Mesendoderm (in vitro differentiated cells): ENCODE measurements at regions not wholly inside any gene's neighbourhood (a gene's known extent, or its start where the extent isn't known, plus 50 kb on each side); places are given as distances from the start of the nearest gene placed in this dataset.

Experiments used
- DNase-seq: peaks from one replicate; pipeline ENCODE4 v3.0.0; 2013
- H2AK5ac ChIP-seq: 2 replicates; pipeline ENCODE4 v1.6.1; 2013; ENCODE audit warnings: low read length, inconsistent platforms
- H2BK120ac ChIP-seq: 2 replicates; pipeline ENCODE4 v1.6.1; 2013; ENCODE audit warnings: low read depth, mild to moderate bottlenecking, low read length, moderate library complexity, mixed read lengths
- H2BK15ac ChIP-seq: replicated peaks from 2 replicates; pipeline ENCODE4 v1.6.1; 2013; ENCODE audit warnings: low read depth, mild to moderate bottlenecking, moderate library complexity
- H2BK5ac ChIP-seq: 2 replicates; pipeline ENCODE4 v1.6.1; 2013; ENCODE audit warnings: low read length, inconsistent platforms
- H3K18ac ChIP-seq: 2 replicates; pipeline ENCODE4 v1.6.1; 2013; ENCODE audit warnings: mild to moderate bottlenecking, low read length, mixed read lengths
- H3K23ac ChIP-seq: one replicate; pipeline ENCODE4 v1.6.1; 2013; ENCODE audit warnings: low read length
- H3K27ac ChIP-seq: 2 replicates; pipeline ENCODE4 v1.5.1; 2013; ENCODE audit warnings: low read depth, mild to moderate bottlenecking, inconsistent platforms, low read length, moderate library complexity
- H3K27me3 ChIP-seq: 2 replicates; pipeline ENCODE4 v1.6.1; 2013; ENCODE audit warnings: low read length, control low read depth, mild to moderate bottlenecking, inconsistent platforms; ENCODE audit not compliant: insufficient read depth, poor library complexity
- H3K36me3 ChIP-seq: 2 replicates; pipeline ENCODE4 v1.6.1; 2013; ENCODE audit warnings: low read length, inconsistent platforms; ENCODE audit not compliant: control insufficient read depth, insufficient read depth
- H3K4ac ChIP-seq: one replicate; pipeline ENCODE4 v1.6.1; 2013; ENCODE audit warnings: low read depth, mild to moderate bottlenecking, low read length, moderate library complexity
- H3K4me1 ChIP-seq: 2 replicates; pipeline ENCODE4 v1.6.1; 2013; ENCODE audit warnings: low read depth, low read length, inconsistent platforms; ENCODE audit not compliant: control insufficient read depth
- H3K4me2 ChIP-seq: 2 replicates; pipeline ENCODE4 v1.6.1; 2013; ENCODE audit warnings: low read length
- H3K4me3 ChIP-seq: 2 replicates; pipeline ENCODE4 v1.5.1; 2013; ENCODE audit warnings: mild to moderate bottlenecking, low read length
- H3K56ac ChIP-seq: one replicate; pipeline ENCODE4 v1.6.1; 2013; ENCODE audit warnings: low read length
- H3K79me1 ChIP-seq: 2 replicates; pipeline ENCODE4 v1.6.1; 2013; ENCODE audit warnings: low read length, inconsistent platforms
- H3K79me2 ChIP-seq: 2 replicates; pipeline ENCODE4 v1.6.1; 2013; ENCODE audit warnings: mild to moderate bottlenecking, low read length; ENCODE audit not compliant: control insufficient read depth, insufficient read depth
- H3K9ac ChIP-seq: 2 replicates; pipeline ENCODE4 v1.6.1; 2013; ENCODE audit warnings: low read length, inconsistent platforms
- H4K5ac ChIP-seq: one replicate; pipeline ENCODE4 v1.6.1; 2013; ENCODE audit warnings: low read length
- H4K8ac ChIP-seq: one replicate; pipeline ENCODE4 v1.6.1; 2013; ENCODE audit warnings: low read depth, mild to moderate bottlenecking, control low read depth, low read length, moderate library complexity
- WGBS: extraction: QIAGEN DNeasy Blood & Tissue Kit; methylation state at CpG from one replicate; pipeline ENCODE4 v1.1.7; 2013; ENCODE audit warnings: low lambda C conversion rate, missing lambda C conversion rate; ENCODE audit not compliant: insufficient coverage; ENCODE audit errors: extremely low coverage; 5-methylcytosine and 5-hydroxymethylcytosine counted together

- Histone ChIP-seq H3K9ac (no peak overlapping the region), H4K8ac (no peak overlapping the region), H3K18ac (no peak overlapping the region), H3K4me1 (no peaks in the 10 kb centered on the region), H2BK5ac (no peak overlapping the region), H4K5ac (no peak overlapping the region), H3K4ac (no peak overlapping the region), H2BK15ac (no peak overlapping the region), H2AK5ac (no peak overlapping the region), H3K56ac (no peak overlapping the region), H2BK120ac (no peak overlapping the region), H3K27ac (no peak overlapping the region), H3K4me2 (no peak overlapping the region), H3K36me3 (no peaks in the 10 kb centered on the region), H3K79me2 (no peaks in the 10 kb centered on the region), H3K79me1 (no peaks in the 10 kb centered on the region), H3K4me3 (no peak overlapping the region), H3K27me3 (no peaks in the 10 kb centered on the region), H3K23ac (no peak overlapping the region)
- no peak for DNase-seq
- no CpG with 5 or more reads among the region's 3 CpGs for WGBS
These were observed 257.8 kb upstream of the LUZP2 start for GRCh38 chr11:24238771-24239645.

- Histone ChIP-seq H3K4me1 (no peaks in the 10 kb centered on the region), H3K4me3 (no peak overlapping the region), H3K79me1 (no peaks in the 10 kb centered on the region), H3K9ac (no peak overlapping the region), H2AK5ac (no peak overlapping the region), H3K23ac (no peak overlapping the region), H3K56ac (no peak overlapping the region), H2BK15ac (no peak overlapping the region), H3K4me2 (no peak overlapping the region), H3K18ac (no peak overlapping the region), H3K36me3 (no peaks in the 10 kb centered on the region), H3K27ac (no peak overlapping the region), H3K4ac (no peak overlapping the region), H4K8ac (no peak overlapping the region), H3K27me3 (no peaks in the 10 kb centered on the region), H2BK5ac (no peak overlapping the region), H3K79me2 (no peaks in the 10 kb centered on the region), H4K5ac (no peak overlapping the region), H2BK120ac (no peak overlapping the region)
- no peak for DNase-seq
These were observed 256.9 kb upstream of the LUZP2 start for GRCh38 chr11:24239930-24240329.

- Histone ChIP-seq H3K79me1 (no peaks in the 10 kb centered on the region), H2BK120ac (no peak overlapping the region), H4K5ac (no peak overlapping the region), H3K4me2 (no peak overlapping the region), H2BK15ac (no peak overlapping the region), H3K56ac (no peak overlapping the region), H2BK5ac (no peak overlapping the region), H3K27ac (no peak overlapping the region), H3K9ac (no peak overlapping the region), H3K4me3 (no peak overlapping the region), H3K36me3 (no peaks in the 10 kb centered on the region), H3K23ac (no peak overlapping the region), H3K79me2 (no peaks in the 10 kb centered on the region), H2AK5ac (no peak overlapping the region), H3K18ac (no peak overlapping the region), H3K4ac (no peak overlapping the region), H3K4me1 (no peaks in the 10 kb centered on the region), H3K27me3 (no peaks in the 10 kb centered on the region), H4K8ac (no peak overlapping the region)
- no peak for DNase-seq
- WGBS, result no CpG with 5 or more reads among the region's 1 CpG
These were observed 256.2 kb upstream of the LUZP2 start for GRCh38 chr11:24240496-24241175.

- H3K27me3 ChIP-seq, result no peaks in the 10 kb centered on the region
- no peak overlapping the region for H3K23ac ChIP-seq
- H4K5ac ChIP-seq, result no peak overlapping the region
- no peaks in the 10 kb centered on the region for H3K4me1 ChIP-seq
- WGBS, result no CpG with 5 or more reads among the region's 1 CpG
- DNase-seq, result no peak
- H3K4me2 ChIP-seq, result no peak overlapping the region
- H3K79me1 ChIP-seq, result no peaks in the 10 kb centered on the region
- H3K4me3 ChIP-seq, result no peak overlapping the region
- H3K18ac ChIP-seq, result no peak overlapping the region
- no peak overlapping the region for H2BK120ac ChIP-seq
- no peak overlapping the region for H3K4ac ChIP-seq
- no peak overlapping the region for H2BK15ac ChIP-seq
- H3K27ac ChIP-seq, result no peak overlapping the region
- H3K9ac ChIP-seq, result no peak overlapping the region
- H3K36me3 ChIP-seq, result no peaks in the 10 kb centered on the region
- H4K8ac ChIP-seq, result no peak overlapping the region
- H3K79me2 ChIP-seq, result no peaks in the 10 kb centered on the region
- no peak overlapping the region for H3K56ac ChIP-seq
- no peak overlapping the region for H2BK5ac ChIP-seq
- H2AK5ac ChIP-seq, result no peak overlapping the region
These were observed 250.1 kb upstream of the LUZP2 start for GRCh38 chr11:24246715-24247114.

DNA sequence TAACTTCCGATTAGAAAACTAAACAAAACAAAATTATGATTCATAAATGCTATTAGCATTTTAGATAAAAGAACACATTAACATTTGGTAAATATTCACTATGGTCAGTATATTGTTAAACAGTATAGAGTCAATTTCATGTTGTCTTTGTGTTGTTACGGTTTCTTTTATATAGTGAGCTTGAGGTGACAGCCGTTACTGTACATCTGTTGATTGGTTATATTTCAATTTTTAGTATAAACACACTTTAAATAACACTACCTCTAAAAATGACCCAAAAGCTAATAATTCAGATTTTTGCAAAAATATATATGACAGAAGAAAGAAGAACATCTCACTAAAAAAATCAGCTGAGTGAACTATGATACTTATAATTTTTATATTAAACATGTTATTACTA, 249.0 kb upstream of the LUZP2 start:
- Histone ChIP-seq H2BK15ac (no peak overlapping the region), H3K18ac (no peak overlapping the region), H3K9ac (no peak overlapping the region), H3K4me2 (no peak overlapping the region), H3K79me1 (no peaks in the 10 kb centered on the region), H2AK5ac (no peak overlapping the region), H3K27me3 (no peaks in the 10 kb centered on the region), H3K36me3 (no peaks in the 10 kb centered on the region), H4K8ac (no peak overlapping the region), H3K56ac (no peak overlapping the region), H2BK5ac (no peak overlapping the region), H2BK120ac (no peak overlapping the region), H3K23ac (no peak overlapping the region), H3K79me2 (no peaks in the 10 kb centered on the region), H4K5ac (no peak overlapping the region), H3K27ac (no peak overlapping the region), H3K4me3 (no peak overlapping the region), H3K4me1 (no peaks in the 10 kb centered on the region), H3K4ac (no peak overlapping the region)
- no CpG with 5 or more reads among the region's 3 CpGs for WGBS
- DNase-seq, result no peak
